K562 (cell line): ENCODE measurements at regions not wholly inside any gene's neighbourhood (a gene's known extent, or its start where the extent isn't known, plus 50 kb on each side); places are given as distances from the start of the nearest gene placed in this dataset.

Source experiments
- BACH1 ChIP-seq: fragments of 200-800 bp; sonication (Bioruptor generic); IDR thresholded peaks from 2 replicates; pipeline ENCODE4 v1.6.1; 2016; ENCODE audit warnings: missing genetic modification characterization, missing compliant biosample characterization
- CBX5 ChIP-seq: IDR thresholded peaks from 2 replicates; pipeline ENCODE4 v1.6.1; 2014; ENCODE audit warnings: low read depth, borderline replicate concordance
- CCAR2 ChIP-seq: fragments of 200-400 bp; formaldehyde crosslinking; IDR thresholded peaks from 2 replicates; pipeline ENCODE4 v1.6.1; 2017; ENCODE audit warnings: mild to moderate bottlenecking, low read depth, low read length
- CCNT2 ChIP-seq: IDR thresholded peaks from 2 replicates; pipeline ENCODE4 v1.6.1; 2011; ENCODE audit warnings: borderline replicate concordance, low read depth, mild to moderate bottlenecking, moderate library complexity, mixed read lengths, low read length; ENCODE audit not compliant: insufficient read length; ENCODE audit errors: extremely low read depth
- ELF1 ChIP-seq: fragments of 200-800 bp; sonication (Bioruptor generic); IDR thresholded peaks from 2 replicates; pipeline ENCODE4 v1.6.1; 2016; ENCODE audit warnings: missing genetic modification characterization, missing compliant biosample characterization
- GATAD2B ChIP-seq: fragments of 450-650 bp; IDR thresholded peaks from 2 replicates; pipeline ENCODE4 v1.6.1; 2017; ENCODE audit warnings: mild to moderate bottlenecking, borderline replicate concordance
- KAT7 ChIP-seq: sonication (generic); formaldehyde crosslinking; IDR thresholded peaks from 2 replicates; pipeline ENCODE4 v1.8.0; 2022; ENCODE audit warnings: missing genetic modification reagents, mild to moderate bottlenecking, borderline replicate concordance
- KDM1A ChIP-seq, 2 experiments: fragments of 450-650 bp; IDR thresholded peaks; 2 replicates each; pipeline ENCODE4 v1.6.1; 2016; ENCODE audit warnings: mild to moderate bottlenecking in 2 of 2
- MAFF ChIP-seq: IDR thresholded peaks from 2 replicates; pipeline ENCODE4 v1.6.1; 2012; ENCODE audit warnings: low read length, improper control_type of control experiment
- MEF2D ChIP-seq: conservative IDR thresholded peaks from 2 replicates; pipeline ENCODE4 v1.6.1; 2016; ENCODE audit warnings: low read depth, missing genetic modification characterization, missing compliant biosample characterization
- NCOA6 ChIP-seq: fragments of 450-650 bp; IDR thresholded peaks from 2 replicates; pipeline ENCODE4 v1.6.1; 2017; ENCODE audit warnings: mild to moderate bottlenecking
- NR3C1 ChIP-seq: sonication (generic); formaldehyde crosslinking; IDR thresholded peaks from 2 replicates; pipeline ENCODE4 v1.8.1; 2022; ENCODE audit warnings: missing genetic modification reagents
- POLR3G ChIP-seq: IDR thresholded peaks from 2 replicates; pipeline ENCODE4 v1.6.1; 2011; ENCODE audit not compliant: insufficient read length, insufficient replicate concordance; ENCODE audit errors: extremely low read depth
- PTRF ChIP-seq: fragments of 450-650 bp; IDR thresholded peaks from 2 replicates; pipeline ENCODE4 v1.6.1; 2016; ENCODE audit warnings: mild to moderate bottlenecking, missing genetic modification characterization, missing compliant biosample characterization
- RFX1 ChIP-seq: fragments of 450-650 bp; IDR thresholded peaks from 2 replicates; pipeline ENCODE4 v1.6.1; 2016; ENCODE audit warnings: mild to moderate bottlenecking, moderate library complexity
- SIX5 ChIP-seq, 2 experiments: IDR thresholded peaks; 2 replicates each; pipeline ENCODE4 v1.6.1; 2011; ENCODE audit warnings: low read length in 2 of 2, borderline replicate concordance in 1 of 2, low read depth in 1 of 2, mild to moderate bottlenecking in 1 of 2, moderate library complexity in 1 of 2; ENCODE audit not compliant: insufficient read depth in 1 of 2
- SMARCC2 ChIP-seq: fragments of 450-650 bp; IDR thresholded peaks from 2 replicates; pipeline ENCODE4 v1.6.1; 2017; ENCODE audit warnings: antibody characterized with exemption, moderate library complexity, mild to moderate bottlenecking, low read depth
- ZBED1 ChIP-seq: IDR thresholded peaks from 2 replicates; pipeline ENCODE4 v1.6.1; 2014
- ZKSCAN1 ChIP-seq: fragments of 150-350 bp; IDR thresholded peaks from 2 replicates; pipeline ENCODE4 v1.6.1; 2016; ENCODE audit warnings: low read depth, low read length
- ZNF311 ChIP-seq: fragments of 250-450 bp; sonication (Bioruptor Pico); IDR thresholded peaks from 2 replicates; pipeline ENCODE4 v1.4.0; 2020; ENCODE audit warnings: mild to moderate bottlenecking, moderate library complexity
- TF ChIP-seq, protein P1 (sequence below), 2 experiments: fragments of 150-350 bp in 1 of 2; IDR thresholded peaks; 2 replicates each; pipeline ENCODE4 v1.6.1; 2012 to 2016; ENCODE audit warnings: low read depth in 2 of 2, low read length in 2 of 2, mild to moderate bottlenecking in 1 of 2, moderate library complexity in 1 of 2
- TF ChIP-seq, protein P2 (sequence below): fragments of 450-650 bp; IDR thresholded peaks from 2 replicates; pipeline ENCODE4 v1.6.1; 2016; ENCODE audit warnings: antibody characterized with exemption
- TF ChIP-seq, protein P3 (sequence below): fragments of 250-450 bp; sonication (Bioruptor Pico); IDR thresholded peaks from 2 replicates; pipeline ENCODE4 v1.8.0; 2022; ENCODE audit warnings: inconsistent platforms, mild to moderate bottlenecking, moderate library complexity, borderline replicate concordance

DNA sequence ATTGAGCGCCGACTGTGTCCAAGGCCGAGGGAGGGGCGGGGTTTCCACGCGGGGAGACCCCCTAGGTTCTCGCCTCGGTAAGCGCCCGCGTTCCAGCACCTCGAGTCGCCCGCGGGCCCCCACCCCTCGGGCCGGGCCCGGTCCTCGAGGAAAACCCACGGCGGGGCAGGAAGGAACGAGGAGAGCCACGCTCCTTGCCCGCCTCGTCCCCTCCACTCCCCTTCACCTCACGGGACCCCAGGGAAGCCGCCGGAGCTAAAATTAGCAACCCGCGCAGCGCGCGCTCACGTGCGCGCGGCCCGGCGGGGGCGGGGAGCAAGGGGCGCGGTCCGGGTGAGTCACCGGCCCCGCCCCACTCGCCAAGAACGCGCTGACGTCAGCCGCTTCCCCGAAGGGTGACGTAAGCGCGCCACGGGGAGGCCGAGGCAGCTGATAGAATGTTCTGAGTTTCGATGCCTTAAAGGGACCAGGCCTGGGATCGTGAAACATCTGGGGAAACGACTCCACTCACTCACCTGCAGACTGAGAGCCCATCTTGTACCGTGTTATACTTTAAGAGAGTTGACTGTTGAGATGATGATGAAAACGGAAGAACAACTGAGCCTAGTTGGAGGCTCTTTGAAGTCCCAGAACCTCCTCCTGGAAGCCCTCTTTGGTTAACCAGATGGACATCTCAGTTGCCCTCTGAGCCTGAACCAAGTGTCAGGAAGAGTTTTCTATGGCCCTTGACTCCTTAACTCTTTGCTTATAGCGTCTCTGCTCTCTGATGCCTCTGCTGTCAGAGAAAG, 49.7 kb upstream of the ATF3 start (continued):
- TF ChIP-seq, protein P1, sequence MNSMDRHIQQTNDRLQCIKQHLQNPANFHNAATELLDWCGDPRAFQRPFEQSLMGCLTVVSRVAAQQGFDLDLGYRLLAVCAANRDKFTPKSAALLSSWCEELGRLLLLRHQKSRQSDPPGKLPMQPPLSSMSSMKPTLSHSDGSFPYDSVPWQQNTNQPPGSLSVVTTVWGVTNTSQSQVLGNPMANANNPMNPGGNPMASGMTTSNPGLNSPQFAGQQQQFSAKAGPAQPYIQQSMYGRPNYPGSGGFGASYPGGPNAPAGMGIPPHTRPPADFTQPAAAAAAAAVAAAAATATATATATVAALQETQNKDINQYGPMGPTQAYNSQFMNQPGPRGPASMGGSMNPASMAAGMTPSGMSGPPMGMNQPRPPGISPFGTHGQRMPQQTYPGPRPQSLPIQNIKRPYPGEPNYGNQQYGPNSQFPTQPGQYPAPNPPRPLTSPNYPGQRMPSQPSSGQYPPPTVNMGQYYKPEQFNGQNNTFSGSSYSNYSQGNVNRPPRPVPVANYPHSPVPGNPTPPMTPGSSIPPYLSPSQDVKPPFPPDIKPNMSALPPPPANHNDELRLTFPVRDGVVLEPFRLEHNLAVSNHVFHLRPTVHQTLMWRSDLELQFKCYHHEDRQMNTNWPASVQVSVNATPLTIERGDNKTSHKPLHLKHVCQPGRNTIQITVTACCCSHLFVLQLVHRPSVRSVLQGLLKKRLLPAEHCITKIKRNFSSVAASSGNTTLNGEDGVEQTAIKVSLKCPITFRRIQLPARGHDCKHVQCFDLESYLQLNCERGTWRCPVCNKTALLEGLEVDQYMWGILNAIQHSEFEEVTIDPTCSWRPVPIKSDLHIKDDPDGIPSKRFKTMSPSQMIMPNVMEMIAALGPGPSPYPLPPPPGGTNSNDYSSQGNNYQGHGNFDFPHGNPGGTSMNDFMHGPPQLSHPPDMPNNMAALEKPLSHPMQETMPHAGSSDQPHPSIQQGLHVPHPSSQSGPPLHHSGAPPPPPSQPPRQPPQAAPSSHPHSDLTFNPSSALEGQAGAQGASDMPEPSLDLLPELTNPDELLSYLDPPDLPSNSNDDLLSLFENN (IDR thresholded peaks at IDR 0.05; ENCODE audit: low read depth in 2 of 2, low read length in 2 of 2): no peak
- TF ChIP-seq ZNF311 (CRISPR knock-in tag) (no peak), CCNT2 (peak; percentile 100), MAFF (peak; percentile 28; the same call in 1 of the 2 replicates), NR3C1 (no peak), SMARCC2 (no peak; the same call in 1 of the 2 replicates), ZKSCAN1 (no peak), PTRF (tag) (no peak), ZBED1 (peak; percentile 17; the same call in 1 of the 2 replicates), GATAD2B (peak; percentile 56; the same call in 1 of the 2 replicates), SIX5 (IDR thresholded peaks at IDR 0.05; ENCODE audit: borderline replicate concordance in 1 of 2, insufficient read depth in 1 of 2, low read depth in 1 of 2, low read length in 2 of 2) (no peak), CCAR2 (no peak), BACH1 (tag) (peak; percentile 18; the same call in 1 of the 2 replicates), RFX1 (no peak), NCOA6 (peak; percentile 84), KDM1A (IDR thresholded peaks at IDR 0.05) (peak; percentile 98 to 99), POLR3G (no peak), MEF2D (tag) (peak; percentile 98), KAT7 (CRISPR knock-in tag) (peak; percentile 95; the same call in 1 of the 2 replicates), CBX5 (no peak), ELF1 (no peak)
- TF ChIP-seq, protein P2, sequence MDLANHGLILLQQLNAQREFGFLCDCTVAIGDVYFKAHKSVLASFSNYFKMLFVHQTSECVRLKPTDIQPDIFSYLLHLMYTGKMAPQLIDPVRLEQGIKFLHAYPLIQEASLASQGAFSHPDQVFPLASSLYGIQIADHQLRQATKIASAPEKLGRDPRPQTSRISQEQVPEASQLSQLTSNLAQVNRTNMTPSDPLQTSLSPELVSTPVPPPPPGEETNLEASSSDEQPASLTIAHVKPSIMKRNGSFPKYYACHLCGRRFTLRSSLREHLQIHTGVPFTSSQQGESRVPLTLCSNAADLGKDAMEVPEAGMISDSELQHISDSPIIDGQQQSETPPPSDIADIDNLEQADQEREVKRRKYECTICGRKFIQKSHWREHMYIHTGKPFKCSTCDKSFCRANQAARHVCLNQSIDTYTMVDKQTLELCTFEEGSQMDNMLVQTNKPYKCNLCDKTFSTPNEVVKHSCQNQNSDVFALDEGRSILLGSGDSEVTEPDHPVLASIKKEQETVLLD: peak; percentile 91
- TF ChIP-seq, protein P3, sequence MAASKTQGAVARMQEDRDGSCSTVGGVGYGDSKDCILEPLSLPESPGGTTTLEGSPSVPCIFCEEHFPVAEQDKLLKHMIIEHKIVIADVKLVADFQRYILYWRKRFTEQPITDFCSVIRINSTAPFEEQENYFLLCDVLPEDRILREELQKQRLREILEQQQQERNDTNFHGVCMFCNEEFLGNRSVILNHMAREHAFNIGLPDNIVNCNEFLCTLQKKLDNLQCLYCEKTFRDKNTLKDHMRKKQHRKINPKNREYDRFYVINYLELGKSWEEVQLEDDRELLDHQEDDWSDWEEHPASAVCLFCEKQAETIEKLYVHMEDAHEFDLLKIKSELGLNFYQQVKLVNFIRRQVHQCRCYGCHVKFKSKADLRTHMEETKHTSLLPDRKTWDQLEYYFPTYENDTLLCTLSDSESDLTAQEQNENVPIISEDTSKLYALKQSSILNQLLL: no peak
